ENCODE measurements at regions not wholly inside any gene's neighbourhood (a gene's known extent, or its start where the extent isn't known, plus 50 kb on each side); places are given as distances from the start of the nearest gene placed in this dataset.

DNA sequence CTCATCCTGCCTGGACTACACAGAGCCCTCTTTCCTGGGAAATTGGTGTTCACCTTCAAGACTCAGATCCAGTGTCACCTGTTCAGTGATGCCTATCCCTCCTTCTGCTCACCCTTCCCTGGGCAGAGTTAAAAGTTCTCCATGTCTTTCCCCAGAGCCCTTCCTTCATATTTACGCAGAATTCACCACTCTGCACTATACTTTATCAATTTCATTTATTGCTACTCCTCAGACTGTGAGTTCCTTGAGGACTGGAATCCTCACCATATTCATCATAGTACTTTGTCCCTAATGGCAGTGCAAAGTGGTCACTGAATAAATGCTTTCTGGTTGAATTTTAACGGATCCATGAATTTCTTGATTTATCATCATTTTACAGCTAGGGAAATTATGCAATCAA, 300.0 kb downstream of the CHRM3 start:
- DNase-seq: no peak

DNA sequence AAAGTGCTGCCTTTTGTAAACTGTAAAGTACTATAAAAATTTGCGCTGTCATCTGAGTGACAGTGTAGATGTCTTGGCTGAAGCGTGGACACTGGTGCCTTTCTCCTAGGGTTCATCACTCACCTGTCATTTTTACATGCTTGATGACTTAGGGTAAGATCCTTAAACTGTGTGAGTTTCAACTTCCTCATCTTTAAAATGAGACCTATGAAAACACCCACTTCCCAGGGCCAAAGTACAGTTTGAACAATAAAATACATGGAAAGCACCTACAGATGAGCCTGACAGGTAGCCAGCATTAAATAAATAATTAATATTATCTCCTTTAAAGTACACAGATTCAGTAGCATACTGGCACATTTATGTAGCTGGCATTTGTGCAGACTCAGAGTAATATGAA, 309.9 kb downstream of the CHRM3 start:
- DNase-seq: no peak

DNA sequence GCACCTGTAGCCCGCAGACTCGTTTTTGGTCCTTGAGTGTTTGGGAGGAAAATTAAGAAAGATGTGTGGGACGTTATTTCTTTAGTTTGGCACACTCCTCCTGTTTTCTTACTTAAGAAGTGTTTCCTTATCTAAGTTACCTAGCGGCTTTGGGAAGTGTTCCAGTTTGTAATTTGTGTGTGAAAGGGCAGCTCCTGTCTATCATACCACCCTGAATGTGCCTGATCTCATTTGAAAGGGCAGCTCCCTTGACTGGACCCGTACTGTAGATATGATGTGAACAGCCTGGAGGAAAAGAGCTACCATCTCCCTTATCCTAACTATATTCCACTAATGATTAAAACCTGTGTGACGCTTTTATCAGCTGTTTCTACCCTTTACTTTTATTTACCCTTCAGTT, 314.3 kb downstream of the CHRM3 start:
- no peak for DNase-seq

DNA sequence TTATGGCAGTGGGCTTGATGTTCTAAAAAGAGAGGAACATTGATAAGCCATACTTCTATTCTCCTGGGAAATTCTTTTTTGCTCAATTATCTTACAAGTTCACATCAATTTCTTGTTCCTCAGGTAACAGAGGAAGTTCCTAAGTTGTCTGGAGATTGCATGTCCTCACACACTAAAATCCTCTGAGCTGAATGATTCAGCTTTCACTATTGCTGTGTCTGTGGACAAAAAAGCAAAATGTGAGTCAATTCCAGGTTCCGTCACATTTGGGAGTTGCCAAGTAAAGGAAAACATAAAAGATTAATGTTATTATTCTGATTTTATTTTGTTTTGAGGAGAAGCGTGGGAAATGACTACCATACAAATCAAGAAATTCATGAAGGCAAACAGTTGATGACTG, 316.7 kb downstream of the CHRM3 start:
- no peak for DNase-seq

- no peak for DNase-seq
Observed at GRCh38 chr1:239706245-239706892, 320.0 kb downstream of the CHRM3 start.

DNA sequence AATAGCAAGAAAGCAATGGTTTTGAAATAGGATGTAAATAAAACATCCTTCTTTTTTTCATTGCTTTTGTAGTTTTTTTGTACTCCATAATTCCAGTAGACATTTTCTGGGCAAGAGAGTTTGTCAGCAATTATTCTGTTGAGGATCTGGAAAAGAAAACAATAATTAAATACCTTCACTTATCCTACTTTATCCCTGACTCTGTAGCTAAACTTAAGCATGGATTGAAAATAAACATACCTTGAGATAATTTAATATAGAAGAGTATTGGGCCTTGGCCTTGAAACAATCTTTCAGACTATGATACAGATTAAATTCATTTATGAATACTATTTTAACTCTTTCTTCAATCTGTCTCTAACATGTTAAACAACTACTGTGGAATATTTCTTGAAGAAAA, 321.2 kb downstream of the CHRM3 start:
- no peak for DNase-seq

DNA sequence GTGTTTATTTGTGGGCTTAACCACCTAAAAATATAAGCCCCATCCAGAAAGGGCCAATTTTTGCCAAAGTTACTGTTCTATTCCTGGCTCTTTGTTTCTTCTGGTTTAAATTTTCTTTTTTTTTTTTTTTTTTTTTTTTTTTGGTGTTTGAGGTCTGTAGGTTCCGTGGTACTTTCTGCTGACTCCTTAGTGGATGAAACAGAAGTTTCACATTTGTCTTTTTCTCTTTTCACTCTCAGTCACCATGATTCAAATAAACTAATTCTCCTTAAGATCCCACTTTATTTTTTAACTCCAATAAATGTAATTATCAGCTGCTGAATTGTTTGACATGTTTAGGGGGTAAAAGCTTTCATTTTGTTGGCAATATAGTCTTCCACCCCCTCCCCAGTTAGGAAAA, 322.3 kb downstream of the CHRM3 start:
- no peak for DNase-seq

GRCh38 chr1:239711768-239712167, 325.4 kb downstream of the CHRM3 start:
- no peak for DNase-seq

- no peak for DNase-seq
Observed at GRCh38 chr1:239717097-239717917, 330.9 kb downstream of the CHRM3 start.

DNA sequence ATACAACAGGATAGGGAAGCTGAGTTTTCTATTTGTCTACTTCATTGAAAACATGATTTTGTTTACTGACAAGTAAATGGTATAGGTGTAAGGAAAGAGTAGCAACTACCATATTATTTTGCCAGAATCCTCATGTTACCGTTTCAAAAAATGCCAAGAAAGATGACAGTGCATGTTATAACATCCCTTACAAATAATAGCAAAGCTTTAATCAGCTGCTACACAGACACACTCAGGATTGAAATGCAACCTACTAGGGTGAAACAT, 331.5 kb downstream of the CHRM3 start:
- DNase-seq: peak in 1 of 6 experiments; percentile 31

DNA sequence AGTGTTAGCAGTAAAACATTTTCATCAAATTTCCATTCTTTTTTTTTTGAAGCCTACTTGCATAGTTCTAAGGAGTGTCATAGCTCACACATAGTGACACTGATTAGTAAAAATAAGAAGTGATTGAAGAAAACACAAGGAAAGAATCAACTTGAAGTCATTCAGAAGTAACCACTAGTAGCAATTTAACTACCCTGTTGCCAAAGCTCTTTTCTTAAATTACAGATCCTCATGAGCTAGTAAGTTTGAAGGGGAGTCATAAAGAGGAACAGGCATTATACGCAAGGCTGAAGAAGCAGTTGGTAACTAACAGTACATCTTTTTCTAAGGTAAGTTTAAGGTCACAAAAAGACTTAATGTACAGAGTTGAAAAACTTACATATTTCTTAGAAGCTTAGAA, 332.2 kb downstream of the CHRM3 start:
- no peak for DNase-seq

- peak in 3 of 6 experiments; percentile 30 to 64 (median 37) for DNase-seq
Observed at GRCh38 chr1:239718997-239719628, 332.7 kb downstream of the CHRM3 start.

DNA sequence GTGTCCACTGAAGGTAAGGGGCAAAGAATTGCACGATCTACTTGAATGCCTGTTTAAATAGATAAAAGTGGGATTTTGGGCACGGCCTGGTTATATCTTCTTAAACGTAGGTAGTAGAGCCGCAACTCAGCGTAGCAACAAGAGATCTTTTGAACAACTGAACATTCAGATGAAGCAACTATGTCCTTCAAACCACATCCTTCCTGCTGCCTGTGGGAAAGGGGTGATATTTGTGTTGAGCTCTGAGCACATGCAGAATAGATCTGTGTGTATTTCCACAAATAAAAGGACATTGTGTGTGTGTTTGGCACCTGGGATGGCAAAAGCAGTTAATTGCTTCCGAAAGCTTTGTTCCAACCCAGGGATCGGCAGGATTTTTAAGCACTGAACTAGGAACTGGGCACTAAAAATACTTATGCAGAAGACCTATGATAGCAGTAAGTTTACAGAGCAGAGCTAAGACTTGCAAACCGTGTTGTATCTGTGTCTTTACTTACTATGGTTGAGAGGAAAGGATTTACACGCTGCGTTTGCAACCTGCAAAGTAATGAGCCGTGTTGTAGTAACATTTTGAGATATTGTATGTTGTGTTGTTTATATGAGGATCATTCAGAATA, 333.4 kb downstream of the CHRM3 start:
- DNase-seq: peak; percentile 8 to 86 (median 66)

GRCh38 chr1:239722035-239722434, 335.7 kb downstream of the CHRM3 start:
- no peak for DNase-seq

- DNase-seq: no peak
Observed at GRCh38 chr1:239723776-239724367, 337.5 kb downstream of the CHRM3 start.

GRCh38 chr1:239725371-239725770, 339.0 kb downstream of the CHRM3 start:
- DNase-seq: no peak

GRCh38 chr1:239725933-239726332, 339.6 kb downstream of the CHRM3 start:
- DNase-seq: no peak

DNA sequence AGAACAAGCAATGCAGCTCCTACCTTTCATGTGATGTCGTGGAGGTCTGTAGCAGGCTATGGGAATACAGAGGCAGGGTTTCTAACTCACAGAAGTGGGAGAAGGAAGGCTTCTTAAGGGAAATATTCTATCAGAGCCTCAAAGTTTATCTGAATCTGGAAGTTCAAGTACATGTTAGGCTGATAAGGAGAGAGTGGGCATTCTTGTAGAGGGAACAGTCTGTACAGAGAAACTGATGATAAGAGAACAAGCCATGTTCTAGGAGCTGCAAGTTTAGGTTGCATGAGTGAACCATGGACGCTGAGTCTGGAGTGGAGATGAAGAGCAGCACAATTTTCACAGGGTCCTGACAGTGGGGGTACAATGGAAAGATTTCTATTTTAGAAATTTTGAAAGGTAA, 344.0 kb downstream of the CHRM3 start:
- DNase-seq: no peak

DNA sequence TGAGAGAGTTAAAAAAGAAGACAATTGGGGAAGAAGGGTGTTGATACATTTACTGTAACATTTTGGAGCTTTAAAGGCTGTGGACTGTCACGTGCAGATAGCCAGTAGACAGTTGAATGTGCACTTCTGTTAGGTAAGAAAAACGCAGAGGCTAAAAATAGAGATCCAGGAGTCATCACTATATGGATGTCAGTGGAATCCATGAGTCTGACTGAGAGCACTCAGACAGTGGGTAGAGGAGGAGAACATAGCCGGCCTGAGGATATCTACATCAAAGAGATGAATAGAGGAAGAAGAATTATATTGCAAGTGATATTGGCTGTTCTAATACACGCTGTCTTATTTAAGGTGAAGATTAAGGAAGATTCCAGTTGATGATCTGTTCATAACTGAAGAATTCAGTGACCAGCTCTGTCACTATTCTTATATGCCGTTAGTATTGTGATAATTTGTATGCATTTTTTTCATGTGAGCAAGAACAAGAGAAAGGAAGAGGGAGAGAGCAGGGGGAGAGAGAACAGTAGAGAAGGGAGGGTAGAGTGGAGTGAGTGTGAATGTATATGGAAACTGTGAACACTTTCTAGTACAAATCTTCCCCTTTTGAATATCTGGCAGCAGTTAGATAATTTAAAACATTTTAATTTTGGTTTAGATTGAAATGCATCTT, 344.8 kb downstream of the CHRM3 start:
- DNase-seq: no peak

GRCh38 chr1:239732770-239733169, 346.4 kb downstream of the CHRM3 start:
- no peak for DNase-seq

DNA sequence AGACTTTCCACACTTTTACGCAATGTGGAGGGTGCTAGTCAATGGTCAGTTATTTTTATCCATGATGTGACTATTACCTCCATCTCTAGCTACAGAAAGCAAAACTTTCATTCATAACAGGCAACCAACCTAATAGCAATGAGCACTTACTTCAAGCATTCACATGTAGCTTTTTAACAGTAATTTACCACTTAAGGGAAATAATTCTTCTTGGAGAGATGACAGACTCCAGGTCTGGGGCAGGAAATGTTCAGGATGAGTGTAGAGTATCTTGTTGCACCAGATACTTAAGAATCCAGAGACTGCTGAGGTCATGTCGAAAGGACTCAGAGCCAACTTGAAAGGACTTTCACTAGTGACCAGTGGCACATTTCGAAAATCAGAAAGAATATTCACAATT, 347.6 kb downstream of the CHRM3 start:
- no peak for DNase-seq

DNA sequence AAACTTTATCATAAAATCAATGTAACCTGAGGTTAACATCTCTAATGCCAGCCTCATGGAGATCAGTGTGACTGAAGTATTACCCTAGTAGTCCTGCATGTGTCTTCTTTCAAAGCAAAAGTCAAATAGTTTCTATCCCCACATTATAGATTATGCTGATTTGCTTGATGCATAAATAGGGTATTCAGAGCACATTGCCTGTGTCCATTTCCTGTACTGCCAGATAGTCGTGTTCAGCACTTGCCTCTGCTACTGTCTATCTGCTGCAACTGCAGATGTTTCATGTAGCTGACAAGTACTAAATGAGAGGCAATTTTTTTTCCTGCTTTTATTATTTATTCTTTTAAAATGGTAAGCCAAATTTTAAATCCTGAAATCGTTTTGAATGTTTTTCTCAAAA, 348.7 kb downstream of the CHRM3 start:
- peak in 1 of 6 experiments; percentile 8 for DNase-seq

DNA sequence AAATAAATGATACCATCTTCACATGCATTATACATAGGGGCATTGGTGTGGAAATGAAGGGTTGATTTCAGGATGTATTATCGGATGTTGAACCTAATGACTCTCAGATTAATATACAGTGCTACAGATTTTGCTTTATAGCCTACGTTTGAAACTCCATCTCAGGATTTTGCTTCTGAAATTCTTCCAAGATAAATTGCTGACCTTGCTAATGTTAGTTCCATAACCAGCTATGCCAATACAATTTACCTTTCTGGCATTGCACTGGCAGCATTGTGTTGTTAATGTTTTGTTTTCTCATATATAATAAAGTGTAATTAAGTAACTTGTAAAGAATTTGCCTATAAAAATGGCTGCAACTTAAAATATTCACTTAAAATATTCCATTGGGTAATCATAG, 350.1 kb downstream of the CHRM3 start:
- no peak for DNase-seq
